ENCODE measurements at regions not wholly inside any gene's neighbourhood (a gene's known extent, or its start where the extent isn't known, plus 50 kb on each side); places are given as distances from the start of the nearest gene placed in this dataset.

GRCh38 chr2:38486213-38487026 lies 109.3 kb upstream of the ATL2 start:
- H3K4me3 ChIP-seq (ENCODE audit: insufficient read depth, low read length, poor library complexity, severe bottlenecking) = no peak overlapping the region
- H3F3A ChIP-seq (ENCODE audit: insufficient read depth) = no peaks in the 10 kb centered on the region
- no peak overlapping the region for H2AFZ ChIP-seq (ENCODE audit: low read depth, low read length, severe bottlenecking)
- H4K20me1 ChIP-seq (ENCODE audit: low read depth, low read length) = no peaks in the 10 kb centered on the region
- H3K27me3 ChIP-seq (ENCODE audit: low read length) = no peaks in the 10 kb centered on the region
- no peak overlapping the region for H3K27ac ChIP-seq (ENCODE audit: low read depth, low read length)
- TF ChIP-seq CTCF (IDR thresholded peaks at IDR 0.05; ENCODE audit: insufficient read depth, low read length, poor library complexity, severe bottlenecking) (no peak), EZH2phosphoT487 (conservative IDR thresholded peaks at IDR 0.05; ENCODE audit: low read length) (no peak)
- H3K36me3 ChIP-seq (ENCODE audit: low read length) = no peaks in the 10 kb centered on the region
- no peak overlapping the region for H3K9ac ChIP-seq (ENCODE audit: low read length)
- H3K9me2 ChIP-seq (replicated peaks; ENCODE audit: insufficient read depth, low read length) = no peaks in the 10 kb centered on the region
- H3K9me3 ChIP-seq (ENCODE audit: insufficient read depth, low read length) = no peaks in the 10 kb centered on the region
- H3K4me2 ChIP-seq (ENCODE audit: low read depth, low read length, poor library complexity, severe bottlenecking) = no peak overlapping the region
- no peaks in the 10 kb centered on the region for H3K79me2 ChIP-seq (ENCODE audit: insufficient read depth, low read length)

- no peaks in the 10 kb centered on the region for H4K20me1 ChIP-seq (ENCODE audit: low read depth, low read length)
- H3K4me3 ChIP-seq (ENCODE audit: insufficient read depth, low read length, poor library complexity, severe bottlenecking) = no peak overlapping the region
- TF ChIP-seq CTCF (IDR thresholded peaks at IDR 0.05; ENCODE audit: insufficient read depth, low read length, poor library complexity, severe bottlenecking) (no peak), EZH2phosphoT487 (conservative IDR thresholded peaks at IDR 0.05; ENCODE audit: low read length) (no peak)
- H3K27me3 ChIP-seq (ENCODE audit: low read length) = no peaks in the 10 kb centered on the region
- no peak overlapping the region for H3K9ac ChIP-seq (ENCODE audit: low read length)
- H3K36me3 ChIP-seq (ENCODE audit: low read length) = no peaks in the 10 kb centered on the region
- no peaks in the 10 kb centered on the region for H3F3A ChIP-seq (ENCODE audit: insufficient read depth)
- H3K79me2 ChIP-seq (ENCODE audit: insufficient read depth, low read length) = no peaks in the 10 kb centered on the region
- H3K4me2 ChIP-seq (ENCODE audit: low read depth, low read length, poor library complexity, severe bottlenecking) = no peak overlapping the region
- H3K27ac ChIP-seq (ENCODE audit: low read depth, low read length) = no peak overlapping the region
- no peak overlapping the region for H2AFZ ChIP-seq (ENCODE audit: low read depth, low read length, severe bottlenecking)
- H3K9me2 ChIP-seq (replicated peaks; ENCODE audit: insufficient read depth, low read length) = no peaks in the 10 kb centered on the region
- peaks cover 5% of the 10 kb centered on the region; the same call in 1 of the 2 replicates for H3K9me3 ChIP-seq (ENCODE audit: insufficient read depth, low read length)
Observed at GRCh38 chr2:38485734-38486133, 108.7 kb upstream of the ATL2 start.

- Histone ChIP-seq H3K9ac (ENCODE audit: low read length) (no peak overlapping the region), H3K4me3 (ENCODE audit: insufficient read depth, low read length, poor library complexity, severe bottlenecking) (no peak overlapping the region), H3K36me3 (ENCODE audit: low read length) (no peaks in the 10 kb centered on the region), H3K9me3 (ENCODE audit: insufficient read depth, low read length) (peaks cover 12% of the 10 kb centered on the region; the same call in 1 of the 2 replicates), H4K20me1 (ENCODE audit: low read depth, low read length) (no peaks in the 10 kb centered on the region), H3K79me2 (ENCODE audit: insufficient read depth, low read length) (no peaks in the 10 kb centered on the region), H3K27ac (ENCODE audit: low read depth, low read length) (no peak overlapping the region), H3K9me2 (replicated peaks; ENCODE audit: insufficient read depth, low read length) (no peaks in the 10 kb centered on the region), H3K4me2 (ENCODE audit: low read depth, low read length, poor library complexity, severe bottlenecking) (no peak overlapping the region), H2AFZ (ENCODE audit: low read depth, low read length, severe bottlenecking) (no peak overlapping the region), H3K27me3 (ENCODE audit: low read length) (no peaks in the 10 kb centered on the region), H3F3A (ENCODE audit: insufficient read depth) (no peaks in the 10 kb centered on the region)
- TF ChIP-seq CTCF (IDR thresholded peaks at IDR 0.05; ENCODE audit: insufficient read depth, low read length, poor library complexity, severe bottlenecking) = no peak
- TF ChIP-seq EZH2phosphoT487 (conservative IDR thresholded peaks at IDR 0.05; ENCODE audit: low read length) = no peak
Observed at GRCh38 chr2:38484957-38485356, 107.9 kb upstream of the ATL2 start.

Data from SU-DHL-6 (cell line).